K562 (cell line): ENCODE measurements at regions not wholly inside any gene's neighbourhood (a gene's known extent, or its start where the extent isn't known, plus 50 kb on each side); places are given as distances from the start of the nearest gene placed in this dataset.

ENCODE experiments used
- ARID2 ChIP-seq: fragments of 450-650 bp; IDR thresholded peaks from 2 replicates; pipeline ENCODE4 v1.6.1; 2017; ENCODE audit warnings: antibody characterized with exemption, mild to moderate bottlenecking
- BMI1 ChIP-seq: fragments of 150-350 bp; IDR thresholded peaks from 2 replicates; pipeline ENCODE4 v1.6.1; 2014; ENCODE audit warnings: low read length
- CCAR2 ChIP-seq: fragments of 200-400 bp; formaldehyde crosslinking; IDR thresholded peaks from 2 replicates; pipeline ENCODE4 v1.6.1; 2017; ENCODE audit warnings: mild to moderate bottlenecking, low read depth, low read length
- CHD1 ChIP-seq: fragments of 200-600 bp; sonication (generic); IDR thresholded peaks from one replicate; pipeline ENCODE4 v1.6.1; 2012; ENCODE audit warnings: mild to moderate bottlenecking, moderate library complexity, low read length, inconsistent platforms
- CREB5 ChIP-seq: fragments of 250-450 bp; sonication (Bioruptor Pico); IDR thresholded peaks from 2 replicates; pipeline ENCODE4 v1.5.0; 2020; ENCODE audit warnings: mild to moderate bottlenecking
- GTF2B ChIP-seq: IDR thresholded peaks from 2 replicates; pipeline ENCODE4 v1.6.1; 2011; ENCODE audit not compliant: insufficient read length; ENCODE audit errors: extremely low read depth
- GTF2F1 ChIP-seq: IDR thresholded peaks from 2 replicates; pipeline ENCODE4 v1.6.1; 2011; ENCODE audit warnings: low read depth, low read length, improper control_type of control experiment
- KHSRP ChIP-seq: fragments of 450-650 bp; IDR thresholded peaks from 2 replicates; pipeline ENCODE4 v1.6.1; 2017
- LARP7 ChIP-seq: fragments of 450-650 bp; IDR thresholded peaks from 2 replicates; pipeline ENCODE4 v1.6.1; 2016
- MAFF ChIP-seq: IDR thresholded peaks from 2 replicates; pipeline ENCODE4 v1.6.1; 2012; ENCODE audit warnings: low read length, improper control_type of control experiment
- RBM22 ChIP-seq: fragments of 200-400 bp; formaldehyde crosslinking; IDR thresholded peaks from 2 replicates; pipeline ENCODE4 v1.6.1; 2018; ENCODE audit warnings: low read length, low read depth; ENCODE audit not compliant: poor library complexity, severe bottlenecking
- REST ChIP-seq, 2 experiments: fragments of 450-650 bp; formaldehyde crosslinking in 1 of 2; IDR thresholded peaks; 2 replicates each; pipeline versions ENCODE4 v1.4.0 to v1.6.1; 2014 to 2020; ENCODE audit warnings: mild to moderate bottlenecking in 2 of 2, borderline replicate concordance in 1 of 2, low read depth in 1 of 2
- SNRNP70 ChIP-seq: fragments of 200-400 bp; formaldehyde crosslinking; optimal IDR thresholded peaks from 2 replicates; pipeline ENCODE3; 2017; ENCODE audit warnings: low read depth, low read length
- SRSF1 ChIP-seq: fragments of 200-400 bp; formaldehyde crosslinking; IDR thresholded peaks from 2 replicates; pipeline ENCODE4 v1.6.1; 2017; ENCODE audit warnings: mild to moderate bottlenecking, low read depth, low read length, moderate library complexity
- ZKSCAN3 ChIP-seq: fragments of 250-450 bp; sonication (Bioruptor Pico); IDR thresholded peaks from 2 replicates; pipeline ENCODE4 v1.4.0; 2020
- ZNF121 ChIP-seq: sonication (generic); formaldehyde crosslinking; conservative IDR thresholded peaks from 2 replicates; pipeline ENCODE4 v1.8.0; 2022; ENCODE audit warnings: missing genetic modification reagents
- ZNF165 ChIP-seq: fragments of 250-450 bp; sonication (Bioruptor Pico); IDR thresholded peaks from 2 replicates; pipeline ENCODE4 v1.4.0; 2020; ENCODE audit warnings: borderline replicate concordance
- ZNF232 ChIP-seq: sonication (generic); formaldehyde crosslinking; IDR thresholded peaks from 2 replicates; pipeline ENCODE4 v1.8.0; 2022; ENCODE audit warnings: mild to moderate bottlenecking, missing genetic modification reagents
- ZNF444 ChIP-seq: fragments of 250-450 bp; sonication (Bioruptor Pico); IDR thresholded peaks from 2 replicates; pipeline ENCODE4 v1.4.0; 2020; ENCODE audit warnings: mild to moderate bottlenecking, moderate library complexity
- ZNF507 ChIP-seq: conservative IDR thresholded peaks from 2 replicates; pipeline ENCODE4 v1.6.1; 2017; ENCODE audit warnings: missing genetic modification characterization, missing compliant biosample characterization

- TF ChIP-seq ZNF507 (tag) (no peak), SNRNP70 (no peak), ZKSCAN3 (CRISPR knock-in tag) (no peak), BMI1 (peak; percentile 52; the same call in 1 of the 2 replicates), ZNF165 (CRISPR knock-in tag) (no peak), GTF2F1 (no peak), ZNF444 (CRISPR knock-in tag) (no peak), KHSRP (no peak), RBM22 (no peak), GTF2B (no peak), CREB5 (CRISPR knock-in tag) (no peak), ZNF232 (CRISPR knock-in tag) (no peak), SRSF1 (no peak), CHD1 (no peak), ZNF121 (no peak), LARP7 (no peak), CCAR2 (no peak), ARID2 (peak; percentile 88), REST (IDR thresholded peaks at IDR 0.05; ENCODE audit: borderline replicate concordance) (peak; percentile 92), REST (CRISPR knock-in tag; IDR thresholded peaks at IDR 0.05; ENCODE audit: low read depth) (no peak), MAFF (no peak)
Measured at GRCh38 chr6:137705160-137706082, 161.6 kb upstream of the TNFAIP3 start (continued).
